Aorta (tissue), 5 donors: ENCODE measurements at regions not wholly inside any gene's neighbourhood (a gene's known extent, or its start where the extent isn't known, plus 50 kb on each side); places are given as distances from the start of the nearest gene placed in this dataset.

Experiments used
- ATAC-seq: fragments of 200-7000 bp; cut with Tn5 transposase; one replicate; pipeline ENCODE4 v1.9.1; 2022; ENCODE audit warnings: moderate library complexity; ENCODE audit not compliant: low FRiP score
- DNase-seq, 2 donors: peaks; one replicate each; pipeline ENCODE4 v3.0.0-alpha.2; 2020
- H3K27ac ChIP-seq, 2 donors: one replicate each; pipeline ENCODE4 v1.5.1; 2013; ENCODE audit warnings: low read length in 2 of 2, mild to moderate bottlenecking in 2 of 2, moderate library complexity in 2 of 2, control low read depth in 1 of 2, inconsistent platforms in 1 of 2, low read depth in 1 of 2
- H3K27me3 ChIP-seq, 2 donors: one replicate each; pipeline ENCODE4 v1.6.1; 2013; ENCODE audit warnings: control low read depth in 1 of 2, low read length in 1 of 2, mild to moderate bottlenecking in 1 of 2, moderate library complexity in 1 of 2; ENCODE audit not compliant: insufficient read depth in 2 of 2, control insufficient read depth in 1 of 2
- H3K36me3 ChIP-seq, 2 donors: one replicate each; pipeline ENCODE4 v1.6.1; 2013; ENCODE audit warnings: control low read depth in 1 of 2, low read length in 1 of 2, mild to moderate bottlenecking in 1 of 2; ENCODE audit not compliant: insufficient read depth in 2 of 2, control insufficient read depth in 1 of 2
- H3K4me1 ChIP-seq, 2 donors: one replicate each; pipeline ENCODE4 v1.6.1; 2013; ENCODE audit warnings: low read length in 2 of 2, control low read depth in 1 of 2, mild to moderate bottlenecking in 1 of 2, moderate library complexity in 1 of 2; ENCODE audit not compliant: insufficient read depth in 2 of 2, control insufficient read depth in 1 of 2
- H3K4me3 ChIP-seq, 2 donors: one replicate each; pipeline ENCODE4 v1.5.1; 2013; ENCODE audit warnings: low read length in 2 of 2, control low read depth in 1 of 2, mild to moderate bottlenecking in 1 of 2
- H3K9me3 ChIP-seq: one replicate; pipeline ENCODE4 v1.6.1; 2013; ENCODE audit warnings: mild to moderate bottlenecking, low read length; ENCODE audit not compliant: control insufficient read depth
- WGBS, 2 donors: extraction: QIAGEN DNeasy Blood & Tissue Kit; methylation state at CpG; one replicate each; pipeline ENCODE4 v1.1.7; 2013; 5-methylcytosine and 5-hydroxymethylcytosine counted together
- intact Hi-C, 2 donors: fragments of 100-400 bp; cut with DNase I; formaldehyde crosslinking; loops; one replicate each; pipeline versions ENCODE4 v1.14.2 to v1.15.0; 2022
- donor health status: healthy with polysubstance abuse.
- donor health status: Bipolar disorder and iron deficiency.
- donor health status: DM: no; HTN: no; CAD: no.
- donor health status: DM: no; HTN: no; CAD: no.
- donor health status: DM: yes; HTN: yes; CAD: no.

GRCh38 chrX:45843518-45843917 lies 642.8 kb upstream of the DIPK2B start:
- no peaks in the 10 kb centered on the region for H3K36me3 ChIP-seq
- H3K27me3 ChIP-seq = no peaks in the 10 kb centered on the region
- 51 to 65% methylated on average over 1 of the region's 1 CpG for WGBS, 2 donors
- no peak overlapping the region for H3K27ac ChIP-seq
- H3K9me3 ChIP-seq = no peaks in the 10 kb centered on the region
- ATAC-seq = no peak
- intact Hi-C loops = no loop called here
- H3K4me3 ChIP-seq = no peak overlapping the region
- H3K4me1 ChIP-seq = no peaks in the 10 kb centered on the region
- no peak for DNase-seq

GRCh38 chrX:45842926-45843315 lies 642.2 kb upstream of the DIPK2B start:
- H3K4me3 ChIP-seq = no peak overlapping the region
- no peaks in the 10 kb centered on the region for H3K36me3 ChIP-seq
- WGBS, 2 donors = 58 to 70% methylated on average over 1 of the region's 1 CpG
- H3K9me3 ChIP-seq = no peaks in the 10 kb centered on the region
- intact Hi-C loops = no loop called here
- ATAC-seq (no peak), DNase-seq (no peak)
- H3K27me3 ChIP-seq = no peaks in the 10 kb centered on the region
- no peaks in the 10 kb centered on the region for H3K4me1 ChIP-seq
- no peak overlapping the region for H3K27ac ChIP-seq

GRCh38 chrX:45842207-45842925 lies 641.7 kb upstream of the DIPK2B start:
- no peaks in the 10 kb centered on the region for H3K27me3 ChIP-seq
- intact Hi-C loops = no loop called here
- 45 to 49% methylated on average over 2 of the region's 2 CpGs for WGBS, 2 donors

GRCh38 chrX:45840411-45840950 lies 639.8 kb upstream of the DIPK2B start:
- H3K9me3 ChIP-seq = no peaks in the 10 kb centered on the region
- 63 to 90% methylated on average over 3 of the region's 3 CpGs for WGBS, 2 donors
- no peaks in the 10 kb centered on the region for H3K36me3 ChIP-seq
- no peaks in the 10 kb centered on the region for H3K4me1 ChIP-seq
- ATAC-seq (no peak), DNase-seq (no peak)
- no peak overlapping the region for H3K27ac ChIP-seq
- H3K4me3 ChIP-seq = no peak overlapping the region
- intact Hi-C loops = no loop called here
- no peaks in the 10 kb centered on the region for H3K27me3 ChIP-seq

More at GRCh38 chrX:45842207-45842925, 641.7 kb upstream of the DIPK2B start:
- DNase-seq (no peak), ATAC-seq (no peak)
- H3K4me1 ChIP-seq = no peaks in the 10 kb centered on the region
- H3K4me3 ChIP-seq = no peak overlapping the region
- no peaks in the 10 kb centered on the region for H3K36me3 ChIP-seq
- H3K9me3 ChIP-seq = no peaks in the 10 kb centered on the region
- no peak overlapping the region for H3K27ac ChIP-seq

GRCh38 chrX:45830343-45830742 lies 629.7 kb upstream of the DIPK2B start:
- WGBS, 2 donors = 72 to 99% methylated on average over 2 of the region's 2 CpGs
- H3K36me3 ChIP-seq = no peaks in the 10 kb centered on the region
- ATAC-seq (no peak), DNase-seq (no peak)
- H3K9me3 ChIP-seq = no peaks in the 10 kb centered on the region
- intact Hi-C loops = no loop called here
- no peaks in the 10 kb centered on the region for H3K27me3 ChIP-seq
- no peak overlapping the region for H3K4me3 ChIP-seq
- no peak overlapping the region for H3K27ac ChIP-seq
- H3K4me1 ChIP-seq = no peaks in the 10 kb centered on the region

GRCh38 chrX:45824471-45824870 lies 623.8 kb upstream of the DIPK2B start:
- peak; percentile 66 for ATAC-seq
- Histone ChIP-seq H3K27me3 (no peaks in the 10 kb centered on the region), H3K4me3 (no peak overlapping the region), H3K27ac (no peak overlapping the region), H3K9me3 (no peaks in the 10 kb centered on the region), H3K4me1 (no peaks in the 10 kb centered on the region), H3K36me3 (no peaks in the 10 kb centered on the region)
- 16 to 34% methylated on average over 6 of the region's 6 CpGs for WGBS, 2 donors
- intact Hi-C loops = loop anchor here (10.0 kb wide), 1 partner anchor 550 kb away; no protein-coding TSS in a partner anchor
- peak; percentile 63 to 89 for DNase-seq

GRCh38 chrX:45823536-45823935 lies 622.9 kb upstream of the DIPK2B start:
- no peaks in the 10 kb centered on the region for H3K27me3 ChIP-seq
- ATAC-seq (no peak), DNase-seq (no peak)
- no peak overlapping the region for H3K4me3 ChIP-seq
- 82 to 84% methylated on average over 1 of the region's 1 CpG for WGBS, 2 donors
- no peaks in the 10 kb centered on the region for H3K9me3 ChIP-seq
- no peaks in the 10 kb centered on the region for H3K4me1 ChIP-seq
- intact Hi-C loops = loop anchor here (10.0 kb wide), 1 partner anchor 551 kb away; no protein-coding TSS in a partner anchor
- H3K27ac ChIP-seq = no peak overlapping the region
- no peaks in the 10 kb centered on the region for H3K36me3 ChIP-seq

- intact Hi-C loops = loop anchor here (10.0 kb wide), 1 partner anchor 553 kb away; no protein-coding TSS in a partner anchor
- no peaks in the 10 kb centered on the region for H3K4me1 ChIP-seq
- DNase-seq (no peak), ATAC-seq (no peak)
- H3K27me3 ChIP-seq = no peaks in the 10 kb centered on the region
- no peaks in the 10 kb centered on the region for H3K9me3 ChIP-seq
- H3K4me3 ChIP-seq = no peak overlapping the region
- no peak overlapping the region for H3K27ac ChIP-seq
- 82 to 99% methylated on average over 3 of the region's 3 CpGs for whole genome bisulfite sequencing, 2 donors
- H3K36me3 ChIP-seq = no peaks in the 10 kb centered on the region
These were observed 621.4 kb upstream of the DIPK2B start for GRCh38 chrX:45822124-45822523.

GRCh38 chrX:45818913-45819312 lies 618.2 kb upstream of the DIPK2B start:
- Histone ChIP-seq H3K27ac (no peak overlapping the region), H3K4me3 (no peak overlapping the region), H3K9me3 (no peaks in the 10 kb centered on the region), H3K36me3 (no peaks in the 10 kb centered on the region), H3K4me1 (no peaks in the 10 kb centered on the region), H3K27me3 (no peaks in the 10 kb centered on the region)
- WGBS, 2 donors = 83 to 95% methylated on average over 2 of the region's 2 CpGs
- intact Hi-C loops = no loop called here
- ATAC-seq (no peak), DNase-seq (no peak)
